Mucosa of stomach (tissue), 1 donor: ENCODE measurements at regions not wholly inside any gene's neighbourhood (a gene's known extent, or its start where the extent isn't known, plus 50 kb on each side); places are given as distances from the start of the nearest gene placed in this dataset.

ENCODE experiments used
- H3K27me3 ChIP-seq: one replicate; pipeline ENCODE4 v1.7.0; 2013; ENCODE audit warnings: mild to moderate bottlenecking, low read length; ENCODE audit not compliant: control insufficient read depth, insufficient read depth
- H3K36me3 ChIP-seq: one replicate; pipeline ENCODE4 v1.7.0; 2013; ENCODE audit warnings: low read length; ENCODE audit not compliant: control insufficient read depth, insufficient read depth
- H3K4me1 ChIP-seq: one replicate; pipeline ENCODE4 v1.7.0; 2013; ENCODE audit warnings: mild to moderate bottlenecking, low read length; ENCODE audit not compliant: control insufficient read depth, insufficient read depth
- H3K4me3 ChIP-seq: one replicate; pipeline ENCODE4 v1.7.0; 2013; ENCODE audit warnings: low read length
- H3K9ac ChIP-seq: one replicate; pipeline ENCODE4 v1.7.0; 2013; ENCODE audit warnings: mild to moderate bottlenecking, low read length, moderate library complexity
- H3K9me3 ChIP-seq: one replicate; pipeline ENCODE4 v1.7.0; 2013; ENCODE audit warnings: mild to moderate bottlenecking, low read length, moderate library complexity; ENCODE audit not compliant: control insufficient read depth
- donor health status: Pancreatic carcinoma.

- Histone ChIP-seq H3K9me3 (no peaks in the 10 kb centered on the region), H3K4me3 (no peak overlapping the region), H3K9ac (no peak overlapping the region), H3K36me3 (no peaks in the 10 kb centered on the region), H3K4me1 (peaks cover 5% of the 10 kb centered on the region), H3K27me3 (no peaks in the 10 kb centered on the region)
These were observed 188.2 kb downstream of the ERMARD start for GRCh38 chr6:169939554-169940164.

DNA sequence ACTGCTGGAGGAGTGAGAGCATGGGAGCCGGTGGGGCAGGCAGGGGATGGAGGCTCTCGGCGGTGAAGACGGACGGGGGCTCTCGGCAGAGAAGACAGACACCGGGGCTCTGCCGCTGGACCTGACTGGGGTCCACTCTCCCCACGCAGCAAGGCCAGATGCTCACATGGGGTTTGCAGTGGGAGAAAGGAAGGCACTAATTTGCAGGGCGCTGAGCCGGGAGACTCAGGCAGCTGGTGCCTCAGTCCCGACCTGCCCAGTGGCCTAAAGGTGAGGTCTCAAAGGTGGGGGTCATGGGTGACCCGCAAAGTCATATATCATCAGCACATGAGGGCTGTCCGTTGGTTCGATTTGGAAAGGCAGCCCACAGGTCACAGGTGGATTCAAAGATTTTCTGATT, 187.3 kb downstream of the ERMARD start:
- Histone ChIP-seq H3K9ac (no peak overlapping the region), H3K36me3 (no peaks in the 10 kb centered on the region), H3K4me3 (no peak overlapping the region), H3K27me3 (no peaks in the 10 kb centered on the region), H3K4me1 (peaks cover 14% of the 10 kb centered on the region), H3K9me3 (no peaks in the 10 kb centered on the region)

GRCh38 chr6:169938262-169938701, 186.9 kb downstream of the ERMARD start:
- no peaks in the 10 kb centered on the region for H3K9me3 ChIP-seq
- H3K27me3 ChIP-seq: no peaks in the 10 kb centered on the region

GRCh38 chr6:169937389-169938261, 186.2 kb downstream of the ERMARD start:
- H3K9me3 ChIP-seq: no peaks in the 10 kb centered on the region
- H3K27me3 ChIP-seq: peaks cover 2% of the 10 kb centered on the region
- peaks cover 22% of the 10 kb centered on the region for H3K4me1 ChIP-seq
- H3K4me3 ChIP-seq: no peak overlapping the region
- H3K36me3 ChIP-seq: no peaks in the 10 kb centered on the region
- H3K9ac ChIP-seq: no peak overlapping the region

More at GRCh38 chr6:169938262-169938701, 186.9 kb downstream of the ERMARD start:
- Histone ChIP-seq H3K9ac (no peak overlapping the region), H3K36me3 (no peaks in the 10 kb centered on the region), H3K4me1 (peaks cover 19% of the 10 kb centered on the region), H3K4me3 (no peak overlapping the region)

DNA sequence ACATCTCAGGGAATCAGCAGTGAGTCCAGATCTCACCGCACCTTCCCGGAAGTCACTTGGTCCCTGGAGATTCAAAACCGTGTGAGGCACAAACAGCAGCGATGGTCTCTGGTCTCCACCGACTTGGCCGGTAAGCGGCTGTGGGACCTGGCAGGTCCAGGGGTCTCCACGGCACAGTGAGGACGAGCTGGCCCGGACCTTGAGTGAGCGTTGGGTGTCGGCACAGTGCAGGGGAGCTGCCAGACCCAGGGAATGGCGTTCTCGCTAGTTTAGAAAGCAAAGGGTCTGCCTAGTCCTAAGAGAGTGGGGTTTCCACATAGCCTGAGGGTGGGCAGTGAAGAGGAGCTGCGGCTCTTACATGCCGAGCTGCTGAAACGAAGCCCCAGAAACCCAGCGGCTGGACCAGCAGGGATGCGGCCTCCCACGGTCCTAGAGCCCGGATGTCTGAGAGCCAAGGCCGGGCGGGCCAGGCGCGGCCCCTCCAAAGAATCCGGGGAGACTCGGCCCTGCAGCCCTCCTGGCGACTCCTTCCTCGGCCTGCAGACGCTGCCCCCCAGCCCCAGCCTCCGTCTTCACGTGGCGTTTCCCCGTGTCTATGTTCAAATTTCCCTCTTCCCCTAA, 185.0 kb downstream of the ERMARD start:
- no peak overlapping the region for H3K9ac ChIP-seq
- H3K27me3 ChIP-seq: peaks cover 3% of the 10 kb centered on the region
- no peaks in the 10 kb centered on the region for H3K9me3 ChIP-seq
- no peaks in the 10 kb centered on the region for H3K36me3 ChIP-seq
- H3K4me1 ChIP-seq: peaks cover 22% of the 10 kb centered on the region
- H3K4me3 ChIP-seq: no peak overlapping the region

DNA sequence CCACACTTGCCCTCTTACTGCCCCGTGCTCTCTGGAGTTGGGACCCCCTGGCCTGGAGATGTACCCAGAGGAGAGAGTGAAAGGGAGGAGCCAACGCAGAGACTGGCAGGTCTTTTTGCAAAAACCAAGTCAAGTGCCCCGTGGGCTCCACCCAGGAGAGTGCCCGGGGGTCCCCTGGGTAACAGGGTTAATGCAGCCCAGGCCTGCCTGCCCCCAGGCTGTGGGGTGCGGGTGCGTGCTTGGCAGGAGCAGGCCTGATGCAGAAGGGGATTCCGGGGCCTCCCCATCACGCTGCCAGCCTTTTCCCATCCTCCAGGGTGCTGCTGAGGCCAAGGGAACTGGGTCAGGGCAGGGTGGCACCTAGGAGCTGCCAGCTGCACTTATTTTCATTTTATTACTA, 184.4 kb downstream of the ERMARD start:
- H3K27me3 ChIP-seq: peaks cover 8% of the 10 kb centered on the region
- H3K36me3 ChIP-seq: no peaks in the 10 kb centered on the region
- no peaks in the 10 kb centered on the region for H3K9me3 ChIP-seq
- no peak overlapping the region for H3K9ac ChIP-seq
- no peak overlapping the region for H3K4me3 ChIP-seq
- peaks cover 22% of the 10 kb centered on the region for H3K4me1 ChIP-seq

DNA sequence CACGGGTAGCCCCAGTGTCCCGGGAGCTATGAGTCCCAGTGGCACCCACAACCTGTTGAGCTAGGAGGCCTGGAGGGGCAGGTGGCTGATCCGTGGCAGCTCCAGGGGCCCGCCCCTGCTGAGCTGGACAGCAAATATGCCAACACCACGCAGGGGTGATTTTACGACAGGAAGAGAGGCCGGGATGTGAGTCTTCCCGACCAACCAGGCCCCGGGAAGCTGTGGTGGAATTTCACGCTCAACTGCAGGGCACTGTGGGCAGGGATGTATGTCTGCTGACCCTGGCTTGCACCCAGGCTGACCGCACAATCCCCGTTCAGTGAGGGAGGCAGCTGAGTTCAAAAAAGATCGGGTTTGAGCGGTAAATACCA, 183.9 kb downstream of the ERMARD start:
- Histone ChIP-seq H3K27me3 (peaks cover 9% of the 10 kb centered on the region), H3K36me3 (no peaks in the 10 kb centered on the region), H3K9me3 (no peaks in the 10 kb centered on the region), H3K4me3 (no peak overlapping the region), H3K4me1 (peaks cover 22% of the 10 kb centered on the region), H3K9ac (no peak overlapping the region)

- no peak overlapping the region for H3K4me3 ChIP-seq
These were observed 183.4 kb downstream of the ERMARD start for GRCh38 chr6:169934699-169935347.

GRCh38 chr6:169933839-169934698, 182.6 kb downstream of the ERMARD start:
- peaks cover 22% of the 10 kb centered on the region for H3K4me1 ChIP-seq
- H3K27me3 ChIP-seq: peaks cover 9% of the 10 kb centered on the region
- no peak overlapping the region for H3K4me3 ChIP-seq
- no peaks in the 10 kb centered on the region for H3K9me3 ChIP-seq
- H3K36me3 ChIP-seq: no peaks in the 10 kb centered on the region
- no peak overlapping the region for H3K9ac ChIP-seq

More at GRCh38 chr6:169934699-169935347, 183.4 kb downstream of the ERMARD start:
- H3K4me1 ChIP-seq: peaks cover 22% of the 10 kb centered on the region
- H3K9ac ChIP-seq: no peak overlapping the region
- peaks cover 9% of the 10 kb centered on the region for H3K27me3 ChIP-seq
- H3K36me3 ChIP-seq: no peaks in the 10 kb centered on the region
- no peaks in the 10 kb centered on the region for H3K9me3 ChIP-seq

- H3K4me3 ChIP-seq: no peak overlapping the region
- peaks cover 9% of the 10 kb centered on the region for H3K27me3 ChIP-seq
- peaks cover 22% of the 10 kb centered on the region for H3K4me1 ChIP-seq
- H3K36me3 ChIP-seq: no peaks in the 10 kb centered on the region
- no peak overlapping the region for H3K9ac ChIP-seq
- H3K9me3 ChIP-seq: no peaks in the 10 kb centered on the region
These were observed 181.9 kb downstream of the ERMARD start for GRCh38 chr6:169933251-169933821.

DNA sequence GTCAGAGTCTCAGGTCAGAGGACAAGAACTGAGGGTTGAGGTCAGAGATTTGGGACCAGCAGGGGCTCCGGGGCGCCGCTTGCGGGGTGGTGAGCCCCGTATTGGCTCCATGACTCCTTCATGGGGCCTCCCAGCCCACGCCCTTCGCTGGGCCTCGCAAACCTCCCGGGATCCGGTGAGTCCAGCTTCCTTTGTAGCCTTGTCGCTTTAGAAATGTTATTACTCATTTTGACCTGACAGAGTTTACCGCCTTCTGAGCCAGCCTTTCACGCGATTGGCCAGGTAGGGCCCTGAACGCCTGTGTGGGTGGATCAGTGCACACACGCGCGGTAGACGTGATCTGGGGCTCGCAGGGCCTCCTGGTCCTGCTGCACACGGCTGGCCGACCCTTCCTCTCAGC, 181.1 kb downstream of the ERMARD start:
- Histone ChIP-seq H3K36me3 (no peaks in the 10 kb centered on the region), H3K4me3 (no peak overlapping the region), H3K9me3 (no peaks in the 10 kb centered on the region), H3K9ac (no peak overlapping the region), H3K4me1 (peaks cover 22% of the 10 kb centered on the region), H3K27me3 (peaks cover 9% of the 10 kb centered on the region)
